Jurkat, Clone E6-1 (cell line): ENCODE measurements at regions not wholly inside any gene's neighbourhood (a gene's known extent, or its start where the extent isn't known, plus 50 kb on each side); places are given as distances from the start of the nearest gene placed in this dataset.

Experiments
- DNase-seq: peaks from one replicate; pipeline ENCODE4 v3.0.0-alpha.2; 2011; ENCODE audit warnings: low read depth, low spot score
- H3K4me3 ChIP-seq: 2 replicates; pipeline ENCODE4 v1.5.1; 2011; ENCODE audit warnings: mild to moderate bottlenecking, low read length, control low read depth, moderate library complexity

GRCh38 chr3:56882896-56883295, 81.1 kb upstream of the ARHGEF3 start:
- DNase-seq, result no peak

GRCh38 chr3:56881841-56882240, 80.1 kb upstream of the ARHGEF3 start:
- DNase-seq, result no peak
- H3K4me3 ChIP-seq, result no peak overlapping the region

More at GRCh38 chr3:56882896-56883295, 81.1 kb upstream of the ARHGEF3 start:
- no peak overlapping the region for H3K4me3 ChIP-seq

- DNase-seq, result no peak
- no peak overlapping the region for H3K4me3 ChIP-seq
These were observed 79.2 kb upstream of the ARHGEF3 start for GRCh38 chr3:56880720-56881575.

GRCh38 chr3:56879436-56880215, 77.9 kb upstream of the ARHGEF3 start:
- no peak overlapping the region for H3K4me3 ChIP-seq
- DNase-seq, result no peak

- DNase-seq, result no peak
- no peak overlapping the region for H3K4me3 ChIP-seq
These were observed 76.3 kb upstream of the ARHGEF3 start for GRCh38 chr3:56878074-56878473.

- no peak overlapping the region for H3K4me3 ChIP-seq
- no peak for DNase-seq
These were observed 75.2 kb upstream of the ARHGEF3 start for GRCh38 chr3:56876916-56877315.

GRCh38 chr3:56874269-56874668, 72.5 kb upstream of the ARHGEF3 start:
- no peak overlapping the region for H3K4me3 ChIP-seq

GRCh38 chr3:56870436-56870835, 68.7 kb upstream of the ARHGEF3 start:
- no peak overlapping the region for H3K4me3 ChIP-seq
- no peak for DNase-seq

More at GRCh38 chr3:56874269-56874668, 72.5 kb upstream of the ARHGEF3 start:
- DNase-seq, result no peak

GRCh38 chr3:56869157-56869889, 67.6 kb upstream of the ARHGEF3 start:
- DNase-seq, result no peak
- no peak overlapping the region for H3K4me3 ChIP-seq

GRCh38 chr3:56868706-56869105, 67.0 kb upstream of the ARHGEF3 start:
- DNase-seq, result no peak
- no peak overlapping the region for H3K4me3 ChIP-seq

- H3K4me3 ChIP-seq, result no peak overlapping the region
- DNase-seq, result no peak
These were observed 65.9 kb upstream of the ARHGEF3 start for GRCh38 chr3:56867671-56868070.

- H3K4me3 ChIP-seq, result no peak overlapping the region
- no peak for DNase-seq
These were observed 63.3 kb upstream of the ARHGEF3 start for GRCh38 chr3:56864918-56865524.

- peak; percentile 61 for DNase-seq
- no peak overlapping the region for H3K4me3 ChIP-seq
These were observed 62.3 kb upstream of the ARHGEF3 start for GRCh38 chr3:56864090-56864489.

- no peak for DNase-seq
- no peak overlapping the region for H3K4me3 ChIP-seq
These were observed 60.8 kb upstream of the ARHGEF3 start for GRCh38 chr3:56862352-56863062.

GRCh38 chr3:56861511-56861910, 59.8 kb upstream of the ARHGEF3 start:
- H3K4me3 ChIP-seq, result no peak overlapping the region
- no peak for DNase-seq

GRCh38 chr3:56860939-56861338, 59.2 kb upstream of the ARHGEF3 start:
- H3K4me3 ChIP-seq, result no peak overlapping the region
- DNase-seq, result no peak

GRCh38 chr3:56860351-56860750, 58.6 kb upstream of the ARHGEF3 start:
- DNase-seq, result no peak
- no peak overlapping the region for H3K4me3 ChIP-seq

- no peak overlapping the region for H3K4me3 ChIP-seq
- DNase-seq, result peak; percentile 80
These were observed 56.6 kb upstream of the ARHGEF3 start for GRCh38 chr3:56858331-56858730.

- no peak for DNase-seq
- no peak overlapping the region for H3K4me3 ChIP-seq
These were observed 55.4 kb upstream of the ARHGEF3 start for GRCh38 chr3:56857178-56857577.
